A549 (cell line): ENCODE measurements at regions not wholly inside any gene's neighbourhood (a gene's known extent, or its start where the extent isn't known, plus 50 kb on each side); places are given as distances from the start of the nearest gene placed in this dataset.

Experiments used
- CTCF ChIP-seq: fragments of >200 bp; sonication (Bioruptor Twin); formaldehyde crosslinking; IDR thresholded peaks from 3 replicates; pipeline ENCODE4 v1.5.1; 2016
- ELK1 ChIP-seq: fragments of 150-350 bp; IDR thresholded peaks from 2 replicates; pipeline ENCODE4 v1.6.1; 2014; ENCODE audit warnings: low read depth, mild to moderate bottlenecking, low read length
- GATA3 ChIP-seq: IDR thresholded peaks from 2 replicates; pipeline ENCODE4 v1.6.1; 2012; ENCODE audit warnings: borderline replicate concordance
- MAX ChIP-seq: IDR thresholded peaks from 2 replicates; pipeline ENCODE4 v1.6.1; 2012
- NR3C1 ChIP-seq: fragments of >200 bp; sonication (Bioruptor Twin); formaldehyde crosslinking; IDR thresholded peaks from 3 replicates; pipeline ENCODE4 v1.6.1; 2017
- PHF8 ChIP-seq: fragments of 200-600 bp; sonication (generic); IDR thresholded peaks from 2 replicates; pipeline ENCODE4 v1.6.1; 2016; ENCODE audit warnings: low read depth, mild to moderate bottlenecking, antibody characterized with exemption, moderate library complexity, borderline replicate concordance
- POLR2A ChIP-seq: IDR thresholded peaks from 2 replicates; pipeline ENCODE4 v1.6.1; 2012; ENCODE audit warnings: mild to moderate bottlenecking, low read length
- RCOR1 ChIP-seq: fragments of 150-350 bp; IDR thresholded peaks from 2 replicates; pipeline ENCODE4 v1.6.1; 2014; ENCODE audit warnings: antibody characterized with exemption, low read length, low read depth
- RFX5 ChIP-seq: fragments of 450-650 bp; IDR thresholded peaks from 2 replicates; pipeline ENCODE4 v1.7.1; 2014; ENCODE audit warnings: antibody characterized with exemption, mild to moderate bottlenecking, moderate library complexity
- RNF2 ChIP-seq: fragments of 200-600 bp; sonication (generic); IDR thresholded peaks from 2 replicates; pipeline ENCODE4 v1.6.1; 2016; ENCODE audit warnings: low read depth, mild to moderate bottlenecking, antibody characterized with exemption, moderate library complexity, borderline replicate concordance

GRCh38 chr7:33744293-33745075 lies 160.9 kb upstream of the BMPER start:
- TF ChIP-seq POLR2A (no peak), GATA3 (no peak), CTCF (peak; percentile 25; the same call in 2 of the 3 replicates), RCOR1 (no peak), PHF8 (no peak), RNF2 (no peak), NR3C1 (no peak), ELK1 (no peak), MAX (no peak), RFX5 (no peak)
